ENCODE measurements at regions not wholly inside any gene's neighbourhood (a gene's known extent, or its start where the extent isn't known, plus 50 kb on each side); places are given as distances from the start of the nearest gene placed in this dataset.
"Not testable (repeated sequence)": the region's sequence is repeated elsewhere in the genome, so short reads cannot be mapped to it uniquely, and the experiment has no call there.

DNA sequence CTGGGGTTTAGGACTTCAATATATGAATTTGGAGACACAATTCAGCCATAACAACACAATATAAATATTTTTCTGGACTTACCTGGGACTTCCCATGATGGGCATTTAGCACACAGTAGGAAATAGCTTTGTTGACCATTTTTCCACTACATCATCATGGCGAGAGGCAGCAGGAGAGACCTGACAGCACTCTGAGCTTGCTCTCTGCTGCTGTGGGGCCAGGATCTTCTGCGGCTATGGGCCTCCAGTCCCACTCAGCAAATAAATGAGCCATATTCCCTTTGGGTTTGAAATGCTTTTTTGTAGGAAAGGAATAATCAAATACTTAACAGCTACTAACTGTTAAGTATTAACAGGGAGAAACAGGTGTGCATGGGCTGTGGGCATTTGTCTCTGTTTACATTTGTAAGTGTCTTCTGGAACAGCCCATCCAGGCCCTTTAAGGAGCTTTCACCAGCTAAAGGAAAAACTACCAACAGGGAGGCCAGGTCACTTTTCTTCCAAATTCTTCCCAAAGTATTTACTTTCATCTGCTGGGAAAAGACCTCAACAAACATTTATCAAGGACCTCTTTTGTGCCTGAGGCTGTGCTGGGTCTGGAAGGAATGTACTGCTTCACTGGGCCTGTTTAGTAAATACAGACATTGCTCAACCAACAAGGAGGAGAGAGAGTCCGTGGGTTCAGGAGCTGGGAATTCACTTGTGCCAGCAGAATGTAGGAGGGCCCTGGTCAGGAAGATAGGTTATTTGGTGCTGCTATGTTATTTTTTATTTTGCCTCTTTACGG, 133.2 kb downstream of the LRIG2 start:
- H3K4me3 ChIP-seq (ENCODE audit: low read depth, low read length), result no peak overlapping the region
- TF ChIP-seq, protein P1, sequence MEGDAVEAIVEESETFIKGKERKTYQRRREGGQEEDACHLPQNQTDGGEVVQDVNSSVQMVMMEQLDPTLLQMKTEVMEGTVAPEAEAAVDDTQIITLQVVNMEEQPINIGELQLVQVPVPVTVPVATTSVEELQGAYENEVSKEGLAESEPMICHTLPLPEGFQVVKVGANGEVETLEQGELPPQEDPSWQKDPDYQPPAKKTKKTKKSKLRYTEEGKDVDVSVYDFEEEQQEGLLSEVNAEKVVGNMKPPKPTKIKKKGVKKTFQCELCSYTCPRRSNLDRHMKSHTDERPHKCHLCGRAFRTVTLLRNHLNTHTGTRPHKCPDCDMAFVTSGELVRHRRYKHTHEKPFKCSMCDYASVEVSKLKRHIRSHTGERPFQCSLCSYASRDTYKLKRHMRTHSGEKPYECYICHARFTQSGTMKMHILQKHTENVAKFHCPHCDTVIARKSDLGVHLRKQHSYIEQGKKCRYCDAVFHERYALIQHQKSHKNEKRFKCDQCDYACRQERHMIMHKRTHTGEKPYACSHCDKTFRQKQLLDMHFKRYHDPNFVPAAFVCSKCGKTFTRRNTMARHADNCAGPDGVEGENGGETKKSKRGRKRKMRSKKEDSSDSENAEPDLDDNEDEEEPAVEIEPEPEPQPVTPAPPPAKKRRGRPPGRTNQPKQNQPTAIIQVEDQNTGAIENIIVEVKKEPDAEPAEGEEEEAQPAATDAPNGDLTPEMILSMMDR (IDR thresholded peaks at IDR 0.05; ENCODE audit: insufficient read depth, low read length, poor library complexity, severe bottlenecking), result no peak
- H3K36me3 ChIP-seq (ENCODE audit: control insufficient read depth, insufficient read depth, low read length), result no peaks in the 10 kb centered on the region
- peaks cover 2% of the 10 kb centered on the region for H3K27me3 ChIP-seq (ENCODE audit: control insufficient read depth, insufficient read depth, low read length)
- DNase-seq (ENCODE audit: low read depth), result peak; percentile 7

GRCh38 chr1:113207019-113207418, 134.0 kb downstream of the LRIG2 start:
- Histone ChIP-seq H3K4me3 (ENCODE audit: low read depth, low read length) (no peak overlapping the region), H3K36me3 (ENCODE audit: control insufficient read depth, insufficient read depth, low read length) (no peaks in the 10 kb centered on the region), H3K27me3 (ENCODE audit: control insufficient read depth, insufficient read depth, low read length) (peaks cover 2% of the 10 kb centered on the region)
- TF ChIP-seq, protein P1 (IDR thresholded peaks at IDR 0.05; ENCODE audit: insufficient read depth, low read length, poor library complexity, severe bottlenecking), result no peak
- DNase-seq (ENCODE audit: low read depth), result no peak

- Histone ChIP-seq H3K36me3 (ENCODE audit: control insufficient read depth, insufficient read depth, low read length) (no peaks in the 10 kb centered on the region), H3K4me3 (ENCODE audit: low read depth, low read length) (no peak overlapping the region), H3K27me3 (ENCODE audit: control insufficient read depth, insufficient read depth, low read length) (peaks cover 2% of the 10 kb centered on the region)
- TF ChIP-seq, protein P1 (IDR thresholded peaks at IDR 0.05; ENCODE audit: insufficient read depth, low read length, poor library complexity, severe bottlenecking), result no peak
- DNase-seq (ENCODE audit: low read depth), result no peak
These were observed 134.5 kb downstream of the LRIG2 start for GRCh38 chr1:113207457-113207856.

DNA sequence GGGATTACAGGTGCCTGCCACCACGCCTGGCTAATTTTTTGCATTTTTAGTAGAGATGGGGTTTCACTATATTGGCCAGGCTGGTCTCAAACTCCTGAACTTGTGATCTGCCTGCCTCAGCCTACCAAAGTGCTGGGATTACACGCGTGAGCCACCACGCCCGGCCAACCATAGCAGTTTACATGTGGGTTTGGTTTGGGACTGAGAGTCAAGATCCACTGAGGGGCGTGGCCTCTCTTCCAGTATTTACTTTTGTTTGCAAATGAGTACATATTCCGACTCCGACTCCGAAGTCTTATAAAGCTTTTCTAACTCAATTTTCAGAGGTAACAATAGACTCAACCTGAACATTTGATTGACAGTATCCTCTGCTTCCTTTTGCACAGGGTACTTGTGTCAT, 135.4 kb downstream of the LRIG2 start:
- not testable (repeated sequence) for H3K27me3 ChIP-seq (ENCODE audit: control insufficient read depth, insufficient read depth, low read length); DNase-seq (ENCODE audit: low read depth); H3K36me3 ChIP-seq (ENCODE audit: control insufficient read depth, insufficient read depth, low read length); H3K4me3 ChIP-seq (ENCODE audit: low read depth, low read length)

- Histone ChIP-seq H3K4me3 (ENCODE audit: low read depth, low read length) (no peak overlapping the region), H3K36me3 (ENCODE audit: control insufficient read depth, insufficient read depth, low read length) (no peaks in the 10 kb centered on the region), H3K27me3 (ENCODE audit: control insufficient read depth, insufficient read depth, low read length) (peaks cover 2% of the 10 kb centered on the region)
- TF ChIP-seq, protein P1 (IDR thresholded peaks at IDR 0.05; ENCODE audit: insufficient read depth, low read length, poor library complexity, severe bottlenecking), result no peak
- DNase-seq (ENCODE audit: low read depth), result no peak
These were observed 137.2 kb downstream of the LRIG2 start for GRCh38 chr1:113210248-113210647.

GRCh38 chr1:113211467-113211866, 138.5 kb downstream of the LRIG2 start:
- TF ChIP-seq, protein P1 (IDR thresholded peaks at IDR 0.05; ENCODE audit: insufficient read depth, low read length, poor library complexity, severe bottlenecking), result no peak
- Histone ChIP-seq H3K27me3 (ENCODE audit: control insufficient read depth, insufficient read depth, low read length) (peaks cover 2% of the 10 kb centered on the region), H3K36me3 (ENCODE audit: control insufficient read depth, insufficient read depth, low read length) (no peaks in the 10 kb centered on the region), H3K4me3 (ENCODE audit: low read depth, low read length) (no peak overlapping the region)
- DNase-seq (ENCODE audit: low read depth), result no peak
